Uterus (tissue), 3 donors: ENCODE measurements at regions not wholly inside any gene's neighbourhood (a gene's known extent, or its start where the extent isn't known, plus 50 kb on each side); places are given as distances from the start of the nearest gene placed in this dataset.

Experiments used
- DNase-seq, 2 donors: peaks; one replicate each; pipeline ENCODE4 v3.0.0-alpha.2; 2019 to 2020
- H3K27ac ChIP-seq, 2 donors: fragments of 200-600 bp; sonication (generic); 1 replicate in 1 of 2; 2 replicates in 1 of 2; pipeline ENCODE4 v1.5.1; 2016 to 2018
- H3K27me3 ChIP-seq, 2 donors: fragments of 200-600 bp; sonication (generic); one replicate each; pipeline ENCODE4 v1.5.1; 2018 to 2019; ENCODE audit warnings: control low read depth in 1 of 2
- H3K36me3 ChIP-seq, 2 donors: fragments of 200-600 bp; sonication (generic); one replicate each; pipeline ENCODE4 v1.5.1; 2019; ENCODE audit warnings: control low read depth in 1 of 2
- H3K4me1 ChIP-seq, 2 donors: fragments of 200-600 bp; sonication (generic); one replicate each; pipeline ENCODE4 v1.5.1; 2018 to 2019; ENCODE audit warnings: control low read depth in 1 of 2
- H3K4me3 ChIP-seq, 2 donors: fragments of 200-600 bp; sonication (generic); 1 replicate in 1 of 2; 2 replicates in 1 of 2; pipeline ENCODE4 v1.5.1; 2018 to 2019; ENCODE audit warnings: mild to moderate bottlenecking in 1 of 2
- H3K9me3 ChIP-seq, 2 donors: fragments of 200-600 bp; sonication (generic); one replicate each; pipeline ENCODE4 v1.5.1; 2019; ENCODE audit warnings: control low read depth in 1 of 2
- CTCF ChIP-seq, 4 experiments: fragments of 200-600 bp in 2 of 4; fragments of 450-650 bp in 2 of 4; sonication (generic) in 2 of 4; IDR thresholded peaks; one replicate each; pipeline ENCODE4 v1.5.1; 2016 to 2019; ENCODE audit warnings: antibody characterized with exemption in 4 of 4, mild to moderate bottlenecking in 2 of 4, moderate library complexity in 1 of 4
- POLR2A ChIP-seq, 2 donors: fragments of 450-650 bp; IDR thresholded peaks; one replicate each; pipeline ENCODE4 v1.6.1; 2016; ENCODE audit warnings: antibody characterized with exemption in 2 of 2, mild to moderate bottlenecking in 1 of 2, moderate library complexity in 1 of 2
- intact Hi-C: fragments of 100-400 bp; cut with DNase I; formaldehyde crosslinking; loops from one replicate; pipeline ENCODE4 v1.15.1; 2023; ENCODE audit warnings: low total_unique reads
- donor health status: DM: yes; HTN: yes; CAD: no.

- no peak overlapping the region for H3K27ac ChIP-seq
- H3K27me3 ChIP-seq = no peaks in the 10 kb centered on the region
- intact Hi-C loops = no loop called here
- TF ChIP-seq POLR2A (IDR thresholded peaks at IDR 0.05) = no peak
- no peak for TF ChIP-seq CTCF (IDR thresholded peaks at IDR 0.05)
- H3K4me1 ChIP-seq = no peaks in the 10 kb centered on the region
- no peaks in the 10 kb centered on the region for H3K36me3 ChIP-seq
- no peak overlapping the region for H3K4me3 ChIP-seq
- no peaks in the 10 kb centered on the region for H3K9me3 ChIP-seq
- no peak for DNase-seq
Observed at GRCh38 chr1:14137411-14138134, 437.6 kb downstream of the PRDM2 start.

GRCh38 chr1:14138135-14138506 is 438.1 kb downstream of the PRDM2 start:
- intact Hi-C loops = no loop called here
- H3K27me3 ChIP-seq = no peaks in the 10 kb centered on the region
- no peak overlapping the region for H3K4me3 ChIP-seq
- H3K4me1 ChIP-seq = no peaks in the 10 kb centered on the region
- H3K36me3 ChIP-seq = no peaks in the 10 kb centered on the region
- TF ChIP-seq CTCF (IDR thresholded peaks at IDR 0.05) = no peak
- no peak for TF ChIP-seq POLR2A (IDR thresholded peaks at IDR 0.05)
- no peak for DNase-seq
- H3K27ac ChIP-seq = no peak overlapping the region
- no peaks in the 10 kb centered on the region for H3K9me3 ChIP-seq

- intact Hi-C loops = no loop called here
- no peaks in the 10 kb centered on the region for H3K27me3 ChIP-seq
- TF ChIP-seq CTCF (IDR thresholded peaks at IDR 0.05) (no peak), POLR2A (IDR thresholded peaks at IDR 0.05) (no peak)
- DNase-seq = no peak
- no peaks in the 10 kb centered on the region for H3K9me3 ChIP-seq
- no peaks in the 10 kb centered on the region for H3K36me3 ChIP-seq
- H3K27ac ChIP-seq = no peak overlapping the region
- H3K4me3 ChIP-seq = no peak overlapping the region
- no peaks in the 10 kb centered on the region for H3K4me1 ChIP-seq
Observed at GRCh38 chr1:14138687-14139086, 438.7 kb downstream of the PRDM2 start.

- intact Hi-C loops = no loop called here
- Histone ChIP-seq H3K27me3 (no peaks in the 10 kb centered on the region), H3K4me3 (no peak overlapping the region), H3K27ac (no peak overlapping the region), H3K36me3 (no peaks in the 10 kb centered on the region), H3K9me3 (no peaks in the 10 kb centered on the region), H3K4me1 (no peaks in the 10 kb centered on the region)
- TF ChIP-seq POLR2A (IDR thresholded peaks at IDR 0.05) = no peak
- TF ChIP-seq CTCF (IDR thresholded peaks at IDR 0.05) = no peak
- DNase-seq = peak in 1 of 2 donors; percentile 29
Observed at GRCh38 chr1:14140831-14141401, 440.9 kb downstream of the PRDM2 start.

GRCh38 chr1:14141656-14142055 is 441.7 kb downstream of the PRDM2 start:
- Histone ChIP-seq H3K9me3 (no peaks in the 10 kb centered on the region), H3K36me3 (no peaks in the 10 kb centered on the region), H3K4me1 (no peaks in the 10 kb centered on the region), H3K27me3 (no peaks in the 10 kb centered on the region), H3K4me3 (no peak overlapping the region), H3K27ac (no peak overlapping the region)
- intact Hi-C loops = no loop called here
- DNase-seq = no peak
- TF ChIP-seq POLR2A (IDR thresholded peaks at IDR 0.05) (no peak), CTCF (IDR thresholded peaks at IDR 0.05) (no peak)
